ENCODE measurements at regions not wholly inside any gene's neighbourhood (a gene's known extent, or its start where the extent isn't known, plus 50 kb on each side); places are given as distances from the start of the nearest gene placed in this dataset.

- Histone ChIP-seq H3K4me1 (ENCODE audit: control insufficient read depth in 1 of 2, insufficient read depth in 2 of 2, low read length in 2 of 2) (no peaks in the 10 kb centered on the region), H3K9ac (ENCODE audit: insufficient read depth, low read length, poor library complexity, severe bottlenecking) (no peak overlapping the region), H3K27me3 (ENCODE audit: control insufficient read depth in 2 of 2, insufficient read depth in 2 of 2, low read length in 2 of 2) (no peaks in the 10 kb centered on the region), H3K36me3 (replicated peaks in 1 of 2; ENCODE audit: control insufficient read depth in 1 of 2, insufficient read depth in 2 of 2, low read length in 2 of 2) (no peaks in the 10 kb centered on the region), H3K4me3 (replicated peaks in 1 of 3; ENCODE audit: low read depth in 2 of 3, low read length in 3 of 3) (no peak overlapping the region), H3K4me2 (replicated peaks; ENCODE audit: extremely low read depth, low read length, poor library complexity, severe bottlenecking) (no peak overlapping the region), H3K27ac (ENCODE audit: low read depth in 1 of 2, low read length in 2 of 2) (no peak overlapping the region), H3K79me2 (ENCODE audit: insufficient read depth, low read length) (no peaks in the 10 kb centered on the region), H2AFZ (ENCODE audit: insufficient read depth, low read depth, low read length, poor library complexity, severe bottlenecking) (no peak overlapping the region), H3K9me3 (replicated peaks in 1 of 2; ENCODE audit: control insufficient read depth in 1 of 2, insufficient read depth in 1 of 2, low read length in 2 of 2) (peaks cover 0 to 3% of the 10 kb centered on the region in 2 donors), H4K20me1 (ENCODE audit: insufficient read depth, low read length) (no peaks in the 10 kb centered on the region)
- Mint-ChIP-seq H3K27ac (no peak overlapping the region), H3K4me1 (no peaks in the 10 kb centered on the region), H3K27me3 (ENCODE audit: low read depth in 3 of 3) (peaks cover 0 to 3% (median 0%) of the 10 kb centered on the region in 3 donors), H3K36me3 (no peaks in the 10 kb centered on the region), H3K9me3 (peaks cover 0 to 8% (median 2%) of the 10 kb centered on the region in 7 donors), H3K4me3 (no peak overlapping the region)
- DNase-seq = no peak
- no peak for TF ChIP-seq CTCF (IDR thresholded peaks at IDR 0.05)
- 93% methylated on average over 4 of the region's 4 CpGs for WGBS (ENCODE audit: insufficient coverage)
- intact Hi-C loops (cut with micrococcal nuclease) = no loop called here
Observed at GRCh38 chr13:34001389-34001788, 183.4 kb downstream of the RFC3 start.

GRCh38 chr13:34002141-34002540 is 184.2 kb downstream of the RFC3 start:
- no peak overlapping the region for H3K4me3 Mint-ChIP-seq
- Histone ChIP-seq H3K27ac (ENCODE audit: low read depth in 1 of 2, low read length in 2 of 2) (no peak overlapping the region), H3K9ac (ENCODE audit: insufficient read depth, low read length, poor library complexity, severe bottlenecking) (no peak overlapping the region), H3K79me2 (ENCODE audit: insufficient read depth, low read length) (no peaks in the 10 kb centered on the region), H2AFZ (ENCODE audit: insufficient read depth, low read depth, low read length, poor library complexity, severe bottlenecking) (no peak overlapping the region), H3K4me3 (replicated peaks in 1 of 3; ENCODE audit: low read depth in 2 of 3, low read length in 3 of 3) (no peak overlapping the region), H3K36me3 (replicated peaks in 1 of 2; ENCODE audit: control insufficient read depth in 1 of 2, insufficient read depth in 2 of 2, low read length in 2 of 2) (no peaks in the 10 kb centered on the region), H3K4me1 (ENCODE audit: control insufficient read depth in 1 of 2, insufficient read depth in 2 of 2, low read length in 2 of 2) (no peaks in the 10 kb centered on the region), H3K4me2 (replicated peaks; ENCODE audit: extremely low read depth, low read length, poor library complexity, severe bottlenecking) (no peak overlapping the region), H4K20me1 (ENCODE audit: insufficient read depth, low read length) (no peaks in the 10 kb centered on the region), H3K9me3 (replicated peaks in 1 of 2; ENCODE audit: control insufficient read depth in 1 of 2, insufficient read depth in 1 of 2, low read length in 2 of 2) (no peaks in the 10 kb centered on the region), H3K27me3 (ENCODE audit: control insufficient read depth in 2 of 2, insufficient read depth in 2 of 2, low read length in 2 of 2) (no peaks in the 10 kb centered on the region)
- H3K4me1 Mint-ChIP-seq = no peaks in the 10 kb centered on the region
- no peak overlapping the region for H3K27ac Mint-ChIP-seq
- peaks cover 0 to 8% (median under 1%) of the 10 kb centered on the region in 7 donors for H3K9me3 Mint-ChIP-seq
- no peak for TF ChIP-seq CTCF (IDR thresholded peaks at IDR 0.05)
- WGBS (ENCODE audit: insufficient coverage) = no CpG with 5 or more reads among the region's 1 CpG
- no peak for DNase-seq
- intact Hi-C loops (cut with micrococcal nuclease) = no loop called here
- no peaks in the 10 kb centered on the region for H3K36me3 Mint-ChIP-seq
- peaks cover 0 to 3% (median 0%) of the 10 kb centered on the region in 3 donors for H3K27me3 Mint-ChIP-seq (ENCODE audit: low read depth in 3 of 3)
